Sigmoid colon (tissue), 6 donors: ENCODE measurements at regions not wholly inside any gene's neighbourhood (a gene's known extent, or its start where the extent isn't known, plus 50 kb on each side); places are given as distances from the start of the nearest gene placed in this dataset.
"Not testable (repeated sequence)": the region's sequence is repeated elsewhere in the genome, so short reads cannot be mapped to it uniquely, and the experiment has no call there.

ENCODE experiments used
- DNase-seq: peaks from one replicate; pipeline ENCODE4 v3.0.0-alpha.2; 2019
- H3K27ac ChIP-seq, 4 donors: fragments of 200-600 bp; sonication (generic); one replicate each; pipeline ENCODE4 v1.5.1; 2016 to 2019; ENCODE audit warnings: mild to moderate bottlenecking in 1 of 4
- H3K27me3 ChIP-seq, 3 donors: fragments of 200-600 bp; sonication (generic); one replicate each; pipeline ENCODE4 v1.5.1; 2019; ENCODE audit warnings: mild to moderate bottlenecking in 1 of 3
- H3K36me3 ChIP-seq, 4 donors: fragments of 200-600 bp; sonication (generic); one replicate each; pipeline ENCODE4 v1.5.1; 2016 to 2019
- H3K4me1 ChIP-seq, 4 donors: fragments of 200-600 bp; sonication (generic); one replicate each; pipeline ENCODE4 v1.5.1; 2017 to 2019
- H3K4me3 ChIP-seq, 4 donors: fragments of 200-600 bp; sonication (generic); one replicate each; pipeline ENCODE4 v1.5.1; 2017 to 2019; ENCODE audit warnings: mild to moderate bottlenecking in 2 of 4, moderate library complexity in 1 of 4
- H3K9me3 ChIP-seq, 4 donors: fragments of 200-600 bp in 3 of 4; sonication (generic) in 3 of 4; one replicate each; pipeline versions ENCODE4 v1.5.1 to v1.6.1; 2013 to 2019
- CTCF ChIP-seq, 4 experiments: fragments of 450-650 bp in 3 of 4; fragments of 200-600 bp in 1 of 4; IDR thresholded peaks; one replicate each; pipeline ENCODE4 v1.5.1; 2016 to 2019; ENCODE audit warnings: antibody characterized with exemption in 4 of 4, mild to moderate bottlenecking in 3 of 4, moderate library complexity in 2 of 4
- EP300 ChIP-seq, 4 donors: sonication (generic); formaldehyde crosslinking; IDR thresholded peaks; one replicate each; pipeline ENCODE4 v1.6.1; 2017; ENCODE audit warnings: antibody characterized with exemption in 4 of 4
- POLR2A ChIP-seq, 2 donors: fragments of 450-650 bp; IDR thresholded peaks; one replicate each; pipeline ENCODE4 v1.6.1; 2016; ENCODE audit warnings: antibody characterized with exemption in 2 of 2, mild to moderate bottlenecking in 2 of 2, moderate library complexity in 2 of 2
- POLR2AphosphoS5 ChIP-seq, 4 donors: sonication (generic); formaldehyde crosslinking; IDR thresholded peaks; one replicate each; pipeline ENCODE4 v1.6.1; 2017; ENCODE audit warnings: antibody characterized with exemption in 4 of 4
- WGBS, 2 donors: extraction: QIAGEN DNeasy Blood & Tissue Kit; methylation state at CpG; one replicate each; pipeline ENCODE4 v1.1.7; 2013; 5-methylcytosine and 5-hydroxymethylcytosine counted together
- intact Hi-C: fragments of 100-400 bp; cut with DNase I; formaldehyde crosslinking; loops from one replicate; pipeline ENCODE4 v1.15.1; 2023
- donor health status: healthy with polysubstance abuse.
- donor health status: healthy.

- no peak for TF ChIP-seq POLR2A (IDR thresholded peaks at IDR 0.05)
- Histone ChIP-seq H3K4me1 (no peaks in the 10 kb centered on the region), H3K4me3 (no peak overlapping the region), H3K27ac (no peak overlapping the region), H3K27me3 (no peaks in the 10 kb centered on the region), H3K36me3 (no peaks in the 10 kb centered on the region), H3K9me3 (no peaks in the 10 kb centered on the region)
- DNase-seq, result no peak
- intact Hi-C loops, result no loop called here
- WGBS, 2 donors, result 19 to 41% methylated on average over 2 of the region's 2 CpGs
Observed at GRCh38 chr3:20984594-20985205, 766.3 kb downstream of the ZNF385D start.

- Histone ChIP-seq H3K27me3 (no peaks in the 10 kb centered on the region), H3K4me3 (no peak overlapping the region), H3K27ac (no peak overlapping the region), H3K9me3 (peaks cover 0 to 4% (median 0%) of the 10 kb centered on the region in 4 donors), H3K4me1 (no peaks in the 10 kb centered on the region), H3K36me3 (no peaks in the 10 kb centered on the region)
- peak; percentile 56 for DNase-seq
- intact Hi-C loops, result no loop called here
- WGBS, 2 donors, result 80 to 86% methylated on average over 5 of the region's 5 CpGs
- TF ChIP-seq EP300 (IDR thresholded peaks at IDR 0.05), result no peak
- TF ChIP-seq CTCF (IDR thresholded peaks at IDR 0.05), result no peak
- no peak for TF ChIP-seq POLR2A (IDR thresholded peaks at IDR 0.05)
- peak in 1 of 4 donors; percentile 48 for TF ChIP-seq POLR2AphosphoS5 (IDR thresholded peaks at IDR 0.05)
Observed at GRCh38 chr3:20975188-20975651, 775.8 kb downstream of the ZNF385D start.

GRCh38 chr3:20974396-20974795 lies 776.6 kb downstream of the ZNF385D start:
- Histone ChIP-seq H3K9me3 (peaks cover 0 to 4% (median 0%) of the 10 kb centered on the region in 4 donors), H3K27me3 (no peaks in the 10 kb centered on the region), H3K36me3 (no peaks in the 10 kb centered on the region), H3K4me1 (no peaks in the 10 kb centered on the region), H3K4me3 (no peak overlapping the region), H3K27ac (no peak overlapping the region)
- intact Hi-C loops, result no loop called here
- TF ChIP-seq CTCF (IDR thresholded peaks at IDR 0.05) (no peak), EP300 (IDR thresholded peaks at IDR 0.05) (no peak), POLR2AphosphoS5 (IDR thresholded peaks at IDR 0.05) (no peak), POLR2A (IDR thresholded peaks at IDR 0.05) (no peak)
- 85 to 88% methylated on average over 3 of the region's 3 CpGs for WGBS, 2 donors
- DNase-seq, result no peak

- H3K36me3 ChIP-seq, intact Hi-C loops, H3K27ac ChIP-seq, DNase-seq, H3K27me3 ChIP-seq, H3K4me1 ChIP-seq, H3K9me3 ChIP-seq, H3K4me3 ChIP-seq: not testable (repeated sequence)
- 83 to 87% methylated on average over 7 of the region's 7 CpGs for WGBS, 2 donors
Observed at GRCh38 chr3:20970807-20971206, 780.2 kb downstream of the ZNF385D start.

- H3K36me3 ChIP-seq, DNase-seq, H3K9me3 ChIP-seq, H3K27me3 ChIP-seq, H3K4me1 ChIP-seq, H3K27ac ChIP-seq, intact Hi-C loops, H3K4me3 ChIP-seq: not testable (repeated sequence)
- WGBS, 2 donors, result 95 to 96% methylated on average over 2 of the region's 3 CpGs
Observed at GRCh38 chr3:20967485-20967884, 781.5 kb upstream of the SGO1 start.

- no peak for DNase-seq
- H3K27ac ChIP-seq, result no peak overlapping the region
- no peaks in the 10 kb centered on the region for H3K9me3 ChIP-seq
- no peak for TF ChIP-seq POLR2AphosphoS5 (IDR thresholded peaks at IDR 0.05)
- TF ChIP-seq EP300 (IDR thresholded peaks at IDR 0.05), result no peak
- TF ChIP-seq CTCF (IDR thresholded peaks at IDR 0.05), result no peak
- no peak for TF ChIP-seq POLR2A (IDR thresholded peaks at IDR 0.05)
- WGBS, 2 donors, result 86 to 91% methylated on average over 1 of the region's 1 CpG
- H3K4me1 ChIP-seq, result no peaks in the 10 kb centered on the region
- intact Hi-C loops, result no loop called here
- no peaks in the 10 kb centered on the region for H3K36me3 ChIP-seq
- no peak overlapping the region for H3K4me3 ChIP-seq
- H3K27me3 ChIP-seq, result no peaks in the 10 kb centered on the region
Observed at GRCh38 chr3:20958161-20958560, 772.2 kb upstream of the SGO1 start.
